Right lobe of liver (tissue), 6 donors: ENCODE measurements at regions not wholly inside any gene's neighbourhood (a gene's known extent, or its start where the extent isn't known, plus 50 kb on each side); places are given as distances from the start of the nearest gene placed in this dataset.

Experiments used
- ATAC-seq, 4 donors: fragments of 200-7000 bp; cut with Tn5 transposase; one replicate each; pipeline ENCODE4 v1.9.1; 2020; ENCODE audit warnings: mild to moderate bottlenecking in 4 of 4, moderate library complexity in 4 of 4
- DNase-seq, 3 donors: peaks; one replicate each; pipeline ENCODE4 v3.0.0-alpha.2; 2020
- H3K27ac ChIP-seq, 3 donors: fragments of 200-600 bp; one replicate each; pipeline ENCODE4 v1.8.0; 2022
- H3K27me3 ChIP-seq, 2 donors: fragments of 200-600 bp; one replicate each; pipeline ENCODE4 v1.8.0; 2022
- H3K36me3 ChIP-seq, 4 donors: fragments of 200-600 bp; sonication (generic) in 1 of 4; one replicate each; pipeline versions ENCODE4 v1.5.1 to v1.8.0; 2017 to 2022; ENCODE audit warnings: control low read depth in 1 of 4
- H3K4me1 ChIP-seq, 4 donors: fragments of 200-600 bp; sonication (generic) in 1 of 4; one replicate each; pipeline versions ENCODE4 v1.5.1 to v1.8.0; 2017 to 2022; ENCODE audit warnings: control low read depth in 1 of 4
- H3K4me3 ChIP-seq, 3 donors: fragments of 200-600 bp; one replicate each; pipeline ENCODE4 v1.8.0; 2022
- H3K9me3 ChIP-seq, 4 donors: fragments of 200-600 bp; sonication (generic) in 1 of 4; one replicate each; pipeline versions ENCODE4 v1.5.1 to v1.8.0; 2017 to 2022; ENCODE audit warnings: control low read depth in 1 of 4
- CTCF ChIP-seq, 4 donors: fragments of 200-600 bp in 3 of 4; fragments of 450-650 bp in 1 of 4; IDR thresholded peaks; one replicate each; pipeline versions ENCODE4 v1.5.1 to v1.8.0; 2016 to 2022; ENCODE audit warnings: antibody characterized with exemption in 4 of 4, mild to moderate bottlenecking in 2 of 4
- POLR2A ChIP-seq: fragments of 450-650 bp; IDR thresholded peaks from one replicate; pipeline ENCODE4 v1.6.1; 2017; ENCODE audit warnings: antibody characterized with exemption, mild to moderate bottlenecking
- WGBS: methylation state at CpG from one replicate; pipeline ENCODE4 v1.1.6; 2018; ENCODE audit warnings: low coverage, low lambda C conversion rate; ENCODE audit not compliant: insufficient coverage; ENCODE audit errors: missing lambda C conversion rate; 5-methylcytosine and 5-hydroxymethylcytosine counted together
- intact Hi-C, 2 donors: fragments of 100-400 bp; cut with DNase I; formaldehyde crosslinking; loops; one replicate each; pipeline versions ENCODE4 v1.11.2 to v1.14.1; 2022
- donor health status: DM: no; HTN: yes; CAD: no.
- donor health status: DM: no; HTN: no; CAD: no.
- donor health status: DM: no; HTN: no; CAD: no.
- donor health status: DM: no; HTN: yes; CAD: no.
- donor health status: DM: no; HTN: yes; CAD: no.

GRCh38 chr20:22322513-22322912, 261.9 kb downstream of the FOXA2 start:
- Histone ChIP-seq H3K36me3 (no peaks in the 10 kb centered on the region), H3K4me3 (no peak overlapping the region), H3K9me3 (no peaks in the 10 kb centered on the region), H3K27me3 (no peaks in the 10 kb centered on the region), H3K4me1 (no peaks in the 10 kb centered on the region), H3K27ac (no peak overlapping the region)
- intact Hi-C loops: no loop called here
- no peak for ATAC-seq
- WGBS: 13% methylated on average over 1 of the region's 2 CpGs
- TF ChIP-seq CTCF (IDR thresholded peaks at IDR 0.05): no peak
- no peak for TF ChIP-seq POLR2A
- no peak for DNase-seq

GRCh38 chr20:22321191-22321590, 263.2 kb downstream of the FOXA2 start:
- intact Hi-C loops: no loop called here
- TF ChIP-seq CTCF (IDR thresholded peaks at IDR 0.05) (no peak), POLR2A (no peak)

GRCh38 chr20:22320245-22320915, 264.0 kb downstream of the FOXA2 start:
- no peaks in the 10 kb centered on the region for H3K36me3 ChIP-seq
- no peak overlapping the region for H3K27ac ChIP-seq
- ATAC-seq (no peak), DNase-seq (no peak)
- TF ChIP-seq POLR2A (no peak), CTCF (IDR thresholded peaks at IDR 0.05) (no peak)
- H3K4me3 ChIP-seq: no peak overlapping the region
- no peaks in the 10 kb centered on the region for H3K9me3 ChIP-seq
- no peaks in the 10 kb centered on the region for H3K27me3 ChIP-seq
- WGBS: 100% methylated on average over 2 of the region's 3 CpGs
- intact Hi-C loops: no loop called here
- H3K4me1 ChIP-seq: no peaks in the 10 kb centered on the region

More at GRCh38 chr20:22321191-22321590, 263.2 kb downstream of the FOXA2 start:
- no peak overlapping the region for H3K27ac ChIP-seq
- H3K4me1 ChIP-seq: no peaks in the 10 kb centered on the region
- WGBS: 38% methylated on average over 1 of the region's 1 CpG
- H3K36me3 ChIP-seq: no peaks in the 10 kb centered on the region
- ATAC-seq (no peak), DNase-seq (no peak)
- H3K4me3 ChIP-seq: no peak overlapping the region
- H3K9me3 ChIP-seq: no peaks in the 10 kb centered on the region
- no peaks in the 10 kb centered on the region for H3K27me3 ChIP-seq

GRCh38 chr20:22315771-22316170, 268.6 kb downstream of the FOXA2 start:
- no peaks in the 10 kb centered on the region for H3K4me1 ChIP-seq
- H3K4me3 ChIP-seq: no peak overlapping the region
- H3K27ac ChIP-seq: no peak overlapping the region
- DNase-seq (no peak), ATAC-seq (no peak)
- intact Hi-C loops: no loop called here
- no peak for TF ChIP-seq POLR2A
- no peak for TF ChIP-seq CTCF (IDR thresholded peaks at IDR 0.05)
- WGBS: 60% methylated on average over 2 of the region's 5 CpGs
- no peaks in the 10 kb centered on the region for H3K27me3 ChIP-seq
- no peaks in the 10 kb centered on the region for H3K36me3 ChIP-seq
- no peaks in the 10 kb centered on the region for H3K9me3 ChIP-seq

GRCh38 chr20:22315073-22315472, 269.3 kb downstream of the FOXA2 start:
- intact Hi-C loops: no loop called here
- Histone ChIP-seq H3K9me3 (no peaks in the 10 kb centered on the region), H3K4me1 (no peaks in the 10 kb centered on the region), H3K4me3 (no peak overlapping the region), H3K27ac (no peak overlapping the region), H3K36me3 (no peaks in the 10 kb centered on the region), H3K27me3 (no peaks in the 10 kb centered on the region)
- DNase-seq: no peak
- no peak for ATAC-seq
- no peak for TF ChIP-seq POLR2A
- no peak for TF ChIP-seq CTCF (IDR thresholded peaks at IDR 0.05)
- WGBS: 63% methylated on average over 2 of the region's 2 CpGs
